ENCODE measurements at regions not wholly inside any gene's neighbourhood (a gene's known extent, or its start where the extent isn't known, plus 50 kb on each side); places are given as distances from the start of the nearest gene placed in this dataset.

- TF ChIP-seq EZH2phosphoT487 (IDR thresholded peaks at IDR 0.05; ENCODE audit: low read depth) (no peak), CTCF (IDR thresholded peaks at IDR 0.05; ENCODE audit: low read depth, low read length) (no peak)
- Histone ChIP-seq H3K79me2 (ENCODE audit: low read length) (no peaks in the 10 kb centered on the region), H4K20me1 (ENCODE audit: insufficient read depth, low read length) (no peaks in the 10 kb centered on the region), H3K4me2 (ENCODE audit: low read length) (no peak overlapping the region), H3K27me3 (ENCODE audit: low read depth, low read length) (no peaks in the 10 kb centered on the region), H2AFZ (ENCODE audit: low read depth, low read length) (no peak overlapping the region), H3K9me3 (ENCODE audit: insufficient read depth, low read length) (no peaks in the 10 kb centered on the region), H3K27ac (ENCODE audit: low read length) (no peak overlapping the region), H3K9ac (ENCODE audit: low read length) (no peak overlapping the region), H3K4me3 (ENCODE audit: low read length) (no peak overlapping the region), H3K36me3 (replicated peaks; ENCODE audit: low read depth, low read length) (no peaks in the 10 kb centered on the region), H3K4me1 (ENCODE audit: low read length) (no peaks in the 10 kb centered on the region)
Measured at GRCh38 chr1:90513956-90514355, 203.1 kb downstream of the BARHL2 start.

GRCh38 chr1:90512441-90512840 lies 204.7 kb downstream of the BARHL2 start:
- Histone ChIP-seq H3K4me1 (ENCODE audit: low read length) (no peaks in the 10 kb centered on the region), H3K4me2 (ENCODE audit: low read length) (no peak overlapping the region)
- TF ChIP-seq CTCF (IDR thresholded peaks at IDR 0.05; ENCODE audit: low read depth, low read length) (no peak), EZH2phosphoT487 (IDR thresholded peaks at IDR 0.05; ENCODE audit: low read depth) (no peak)

GRCh38 chr1:90510143-90510542 lies 207.0 kb downstream of the BARHL2 start:
- H3K4me3 ChIP-seq (ENCODE audit: low read length): no peak overlapping the region
- no peaks in the 10 kb centered on the region for H4K20me1 ChIP-seq (ENCODE audit: insufficient read depth, low read length)
- H3K9ac ChIP-seq (ENCODE audit: low read length): no peak overlapping the region
- no peak overlapping the region for H3K27ac ChIP-seq (ENCODE audit: low read length)
- H3K27me3 ChIP-seq (ENCODE audit: low read depth, low read length): no peaks in the 10 kb centered on the region
- no peak overlapping the region for H3K4me2 ChIP-seq (ENCODE audit: low read length)
- H2AFZ ChIP-seq (ENCODE audit: low read depth, low read length): no peak overlapping the region
- no peak for TF ChIP-seq EZH2phosphoT487 (IDR thresholded peaks at IDR 0.05; ENCODE audit: low read depth)
- no peak for TF ChIP-seq CTCF (IDR thresholded peaks at IDR 0.05; ENCODE audit: low read depth, low read length)
- no peaks in the 10 kb centered on the region for H3K36me3 ChIP-seq (replicated peaks; ENCODE audit: low read depth, low read length)
- H3K79me2 ChIP-seq (ENCODE audit: low read length): no peaks in the 10 kb centered on the region
- no peaks in the 10 kb centered on the region for H3K4me1 ChIP-seq (ENCODE audit: low read length)
- H3K9me3 ChIP-seq (ENCODE audit: insufficient read depth, low read length): no peaks in the 10 kb centered on the region

More at GRCh38 chr1:90512441-90512840, 204.7 kb downstream of the BARHL2 start:
- Histone ChIP-seq H3K4me3 (ENCODE audit: low read length) (no peak overlapping the region), H3K9ac (ENCODE audit: low read length) (no peak overlapping the region), H4K20me1 (ENCODE audit: insufficient read depth, low read length) (no peaks in the 10 kb centered on the region), H3K79me2 (ENCODE audit: low read length) (no peaks in the 10 kb centered on the region), H3K27ac (ENCODE audit: low read length) (no peak overlapping the region), H2AFZ (ENCODE audit: low read depth, low read length) (no peak overlapping the region), H3K9me3 (ENCODE audit: insufficient read depth, low read length) (no peaks in the 10 kb centered on the region), H3K36me3 (replicated peaks; ENCODE audit: low read depth, low read length) (no peaks in the 10 kb centered on the region), H3K27me3 (ENCODE audit: low read depth, low read length) (no peaks in the 10 kb centered on the region)

- H3K4me2 ChIP-seq (ENCODE audit: low read length): no peak overlapping the region
- TF ChIP-seq EZH2phosphoT487 (IDR thresholded peaks at IDR 0.05; ENCODE audit: low read depth) (no peak), CTCF (IDR thresholded peaks at IDR 0.05; ENCODE audit: low read depth, low read length) (no peak)
- H3K4me3 ChIP-seq (ENCODE audit: low read length): no peak overlapping the region
- no peaks in the 10 kb centered on the region for H3K27me3 ChIP-seq (ENCODE audit: low read depth, low read length)
- H3K36me3 ChIP-seq (replicated peaks; ENCODE audit: low read depth, low read length): no peaks in the 10 kb centered on the region
- H2AFZ ChIP-seq (ENCODE audit: low read depth, low read length): no peak overlapping the region
- H3K9ac ChIP-seq (ENCODE audit: low read length): no peak overlapping the region
- no peaks in the 10 kb centered on the region for H3K4me1 ChIP-seq (ENCODE audit: low read length)
- no peak overlapping the region for H3K27ac ChIP-seq (ENCODE audit: low read length)
- no peaks in the 10 kb centered on the region for H3K79me2 ChIP-seq (ENCODE audit: low read length)
- H4K20me1 ChIP-seq (ENCODE audit: insufficient read depth, low read length): no peaks in the 10 kb centered on the region
- H3K9me3 ChIP-seq (ENCODE audit: insufficient read depth, low read length): no peaks in the 10 kb centered on the region
Measured at GRCh38 chr1:90509225-90510048, 207.7 kb downstream of the BARHL2 start.

Measured in OCI-LY3 (cell line).